Neural cell (in vitro differentiated cells): ENCODE measurements at regions not wholly inside any gene's neighbourhood (a gene's known extent, or its start where the extent isn't known, plus 50 kb on each side); places are given as distances from the start of the nearest gene placed in this dataset.

Experiments used
- POLR2AphosphoS5 ChIP-seq: IDR thresholded peaks from 2 replicates; pipeline ENCODE4 v1.6.1; 2012
- SMC3 ChIP-seq: fragments of 450-650 bp; conservative IDR thresholded peaks from 2 replicates; pipeline ENCODE4 v1.6.1; 2014; ENCODE audit warnings: antibody characterized with exemption, mild to moderate bottlenecking, moderate library complexity; ENCODE audit not compliant: poor library complexity
- TF ChIP-seq, protein P1 (sequence below): fragments of 450-650 bp; IDR thresholded peaks from 2 replicates; pipeline ENCODE4 v1.5.1; 2014; ENCODE audit warnings: antibody characterized with exemption, mild to moderate bottlenecking, moderate library complexity; ENCODE audit not compliant: poor library complexity, severe bottlenecking

DNA sequence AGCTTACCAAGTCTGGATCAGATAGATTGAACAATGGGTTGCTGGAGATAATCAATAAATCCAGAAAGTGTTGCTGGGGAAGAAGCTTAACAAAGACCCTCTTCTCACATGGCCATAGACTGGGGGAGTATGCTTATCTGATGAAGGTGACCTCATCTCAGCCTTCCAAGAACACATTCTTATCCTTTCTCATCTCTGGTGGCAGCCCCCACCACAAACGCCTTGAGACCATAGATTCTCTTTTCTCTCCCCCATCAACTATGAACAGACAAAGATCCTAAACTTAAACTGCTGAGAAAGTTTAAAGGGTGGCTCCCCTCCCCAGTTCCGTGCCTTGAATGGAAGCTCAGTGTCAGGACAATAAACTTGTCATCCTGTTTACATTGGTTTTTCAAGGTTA, 428.7 kb upstream of the TRIB2 start:
- TF ChIP-seq, protein P1, sequence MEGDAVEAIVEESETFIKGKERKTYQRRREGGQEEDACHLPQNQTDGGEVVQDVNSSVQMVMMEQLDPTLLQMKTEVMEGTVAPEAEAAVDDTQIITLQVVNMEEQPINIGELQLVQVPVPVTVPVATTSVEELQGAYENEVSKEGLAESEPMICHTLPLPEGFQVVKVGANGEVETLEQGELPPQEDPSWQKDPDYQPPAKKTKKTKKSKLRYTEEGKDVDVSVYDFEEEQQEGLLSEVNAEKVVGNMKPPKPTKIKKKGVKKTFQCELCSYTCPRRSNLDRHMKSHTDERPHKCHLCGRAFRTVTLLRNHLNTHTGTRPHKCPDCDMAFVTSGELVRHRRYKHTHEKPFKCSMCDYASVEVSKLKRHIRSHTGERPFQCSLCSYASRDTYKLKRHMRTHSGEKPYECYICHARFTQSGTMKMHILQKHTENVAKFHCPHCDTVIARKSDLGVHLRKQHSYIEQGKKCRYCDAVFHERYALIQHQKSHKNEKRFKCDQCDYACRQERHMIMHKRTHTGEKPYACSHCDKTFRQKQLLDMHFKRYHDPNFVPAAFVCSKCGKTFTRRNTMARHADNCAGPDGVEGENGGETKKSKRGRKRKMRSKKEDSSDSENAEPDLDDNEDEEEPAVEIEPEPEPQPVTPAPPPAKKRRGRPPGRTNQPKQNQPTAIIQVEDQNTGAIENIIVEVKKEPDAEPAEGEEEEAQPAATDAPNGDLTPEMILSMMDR: no peak
- TF ChIP-seq POLR2AphosphoS5 (no peak), SMC3 (no peak)
